ENCODE measurements at regions not wholly inside any gene's neighbourhood (a gene's known extent, or its start where the extent isn't known, plus 50 kb on each side); places are given as distances from the start of the nearest gene placed in this dataset.

GRCh38 chr2:150028322-150028721 lies 440.7 kb upstream of the MMADHC start:
- H3K27me3 Mint-ChIP-seq (ENCODE audit: low read depth, poor library complexity), result no peaks in the 10 kb centered on the region
- H3K4me1 Mint-ChIP-seq, result no peaks in the 10 kb centered on the region
- no peak overlapping the region for H3K4me3 Mint-ChIP-seq
- no peak for DNase-seq
- no peaks in the 10 kb centered on the region for H3K36me3 Mint-ChIP-seq (ENCODE audit: low read depth)
- no peaks in the 10 kb centered on the region for H3K9me3 Mint-ChIP-seq
- H3K27ac Mint-ChIP-seq, result no peak overlapping the region
- no peak for TF ChIP-seq CTCF (IDR thresholded peaks at IDR 0.05)

DNA sequence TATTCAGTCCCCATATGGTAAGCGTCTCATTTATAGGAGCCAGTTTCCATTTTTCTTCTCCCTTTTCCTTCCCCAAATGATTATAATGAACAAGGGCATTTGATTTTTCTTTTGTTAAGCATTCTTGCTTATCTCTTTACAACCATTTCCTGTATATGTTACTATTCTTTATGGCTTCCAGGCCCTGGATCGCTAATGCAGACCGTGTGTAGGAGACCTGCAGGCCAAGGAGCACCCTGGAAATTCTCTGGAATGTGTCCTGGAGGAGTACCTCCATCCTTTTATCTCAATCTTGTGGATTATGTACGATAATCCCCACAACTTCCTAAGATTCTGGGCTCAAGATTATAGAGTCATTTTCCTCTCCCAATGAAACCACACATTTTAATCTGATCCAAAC lies 439.6 kb upstream of the MMADHC start:
- no peaks in the 10 kb centered on the region for H3K36me3 Mint-ChIP-seq (ENCODE audit: low read depth)
- DNase-seq, result no peak
- no peaks in the 10 kb centered on the region for H3K27me3 Mint-ChIP-seq (ENCODE audit: low read depth, poor library complexity)
- H3K27ac Mint-ChIP-seq, result no peak overlapping the region
- no peaks in the 10 kb centered on the region for H3K4me1 Mint-ChIP-seq
- H3K4me3 Mint-ChIP-seq, result no peak overlapping the region
- H3K9me3 Mint-ChIP-seq, result no peaks in the 10 kb centered on the region
- TF ChIP-seq CTCF (IDR thresholded peaks at IDR 0.05), result no peak

GRCh38 chr2:150023663-150024062 lies 436.1 kb upstream of the MMADHC start:
- Mint-ChIP-seq H3K4me1 (no peaks in the 10 kb centered on the region), H3K4me3 (no peak overlapping the region), H3K27ac (no peak overlapping the region), H3K9me3 (no peaks in the 10 kb centered on the region), H3K27me3 (ENCODE audit: low read depth, poor library complexity) (no peaks in the 10 kb centered on the region), H3K36me3 (ENCODE audit: low read depth) (no peaks in the 10 kb centered on the region)
- no peak for TF ChIP-seq CTCF (IDR thresholded peaks at IDR 0.05)
- no peak for DNase-seq

DNA sequence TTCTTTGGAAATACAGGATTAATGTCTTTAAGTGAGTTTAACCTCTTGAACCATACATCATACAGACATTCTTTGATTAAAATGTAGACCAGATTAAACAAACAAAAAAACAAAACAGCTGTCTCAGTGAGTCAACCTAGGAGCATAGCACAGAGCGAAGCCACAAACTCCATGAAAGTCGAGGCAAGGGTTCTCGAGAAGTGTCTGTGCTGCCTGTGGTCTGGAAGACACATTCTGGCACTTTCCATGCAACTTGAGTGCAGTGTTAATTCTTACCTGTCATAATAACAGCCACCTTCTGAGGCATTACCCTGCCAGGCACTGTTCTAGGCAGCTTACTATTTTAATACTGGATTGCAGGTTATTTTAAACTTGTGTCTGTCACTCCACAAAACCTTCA lies 435.5 kb upstream of the MMADHC start:
- no peak for DNase-seq
- H3K9me3 Mint-ChIP-seq, result no peaks in the 10 kb centered on the region
- H3K4me3 Mint-ChIP-seq, result no peak overlapping the region
- TF ChIP-seq CTCF (IDR thresholded peaks at IDR 0.05), result no peak
- no peaks in the 10 kb centered on the region for H3K36me3 Mint-ChIP-seq (ENCODE audit: low read depth)
- H3K4me1 Mint-ChIP-seq, result no peaks in the 10 kb centered on the region
- no peak overlapping the region for H3K27ac Mint-ChIP-seq
- no peaks in the 10 kb centered on the region for H3K27me3 Mint-ChIP-seq (ENCODE audit: low read depth, poor library complexity)

- Mint-ChIP-seq H3K4me3 (no peak overlapping the region), H3K4me1 (no peaks in the 10 kb centered on the region), H3K36me3 (ENCODE audit: low read depth) (no peaks in the 10 kb centered on the region), H3K27ac (no peak overlapping the region), H3K9me3 (no peaks in the 10 kb centered on the region), H3K27me3 (ENCODE audit: low read depth, poor library complexity) (no peaks in the 10 kb centered on the region)
- DNase-seq, result no peak
- no peak for TF ChIP-seq CTCF (IDR thresholded peaks at IDR 0.05)
Measured at GRCh38 chr2:150020937-150021673, 433.5 kb upstream of the MMADHC start.

DNA sequence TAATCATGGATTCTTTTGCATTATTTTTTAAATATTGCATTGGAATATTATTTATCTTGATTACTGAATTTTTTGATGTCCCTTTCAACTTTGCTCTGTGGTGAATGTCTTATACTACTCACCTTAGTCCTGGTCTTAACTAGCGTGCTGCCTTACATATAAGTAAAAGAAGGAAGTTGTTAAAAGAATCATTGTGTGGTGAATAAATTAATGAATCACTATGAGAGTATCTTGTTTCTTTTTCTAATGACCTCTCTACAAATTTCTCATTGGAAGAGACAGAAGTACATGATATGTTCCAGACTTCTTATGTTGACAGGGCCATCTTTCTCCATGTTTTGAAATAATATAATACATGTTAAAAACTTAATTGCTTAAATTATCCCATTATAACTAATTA lies 432.6 kb upstream of the MMADHC start:
- no peaks in the 10 kb centered on the region for H3K36me3 Mint-ChIP-seq (ENCODE audit: low read depth)
- H3K27me3 Mint-ChIP-seq (ENCODE audit: low read depth, poor library complexity), result no peaks in the 10 kb centered on the region
- DNase-seq, result no peak
- H3K27ac Mint-ChIP-seq, result no peak overlapping the region
- no peak overlapping the region for H3K4me3 Mint-ChIP-seq
- H3K9me3 Mint-ChIP-seq, result no peaks in the 10 kb centered on the region
- no peaks in the 10 kb centered on the region for H3K4me1 Mint-ChIP-seq
- no peak for TF ChIP-seq CTCF (IDR thresholded peaks at IDR 0.05)

Measured in nephron progenitor cell (in vitro differentiated cells).